ENCODE measurements at regions not wholly inside any gene's neighbourhood (a gene's known extent, or its start where the extent isn't known, plus 50 kb on each side); places are given as distances from the start of the nearest gene placed in this dataset.

- Mint-ChIP-seq H3K4me1 (ENCODE audit: unreplicated experiment) (peaks cover 10% of the 10 kb centered on the region), H3K4me3 (no peak overlapping the region), H3K9me3 (peaks cover 4% of the 10 kb centered on the region), H3K36me3 (no peaks in the 10 kb centered on the region), H3K27ac (no peak overlapping the region), H3K27me3 (no peaks in the 10 kb centered on the region)
- no peak for DNase-seq (ENCODE audit: extremely low spot score, unreplicated experiment)
- no peak for TF ChIP-seq CTCF (conservative IDR thresholded peaks at IDR 0.05)
Observed at GRCh38 chr4:66571145-66571695, 900.9 kb upstream of the EPHA5 start.

- no peak overlapping the region for H3K4me3 Mint-ChIP-seq
- peaks cover 7% of the 10 kb centered on the region for H3K4me1 Mint-ChIP-seq (ENCODE audit: unreplicated experiment)
- no peaks in the 10 kb centered on the region for H3K36me3 Mint-ChIP-seq
- DNase-seq (ENCODE audit: extremely low spot score, unreplicated experiment): no peak
- no peak overlapping the region for H3K27ac Mint-ChIP-seq
- no peaks in the 10 kb centered on the region for H3K27me3 Mint-ChIP-seq
- H3K9me3 Mint-ChIP-seq: no peaks in the 10 kb centered on the region
- TF ChIP-seq CTCF (conservative IDR thresholded peaks at IDR 0.05): no peak
Observed at GRCh38 chr4:66569228-66569627, 898.9 kb upstream of the EPHA5 start.

- Mint-ChIP-seq H3K36me3 (no peaks in the 10 kb centered on the region), H3K27me3 (no peaks in the 10 kb centered on the region), H3K9me3 (no peaks in the 10 kb centered on the region), H3K4me1 (ENCODE audit: unreplicated experiment) (peaks cover 4% of the 10 kb centered on the region), H3K4me3 (no peak overlapping the region), H3K27ac (no peak overlapping the region)
- no peak for DNase-seq (ENCODE audit: extremely low spot score, unreplicated experiment)
- no peak for TF ChIP-seq CTCF (conservative IDR thresholded peaks at IDR 0.05)
Observed at GRCh38 chr4:66568431-66568830, 898.1 kb upstream of the EPHA5 start.

GRCh38 chr4:66568001-66568400, 897.7 kb upstream of the EPHA5 start:
- peaks cover 4% of the 10 kb centered on the region for H3K4me1 Mint-ChIP-seq (ENCODE audit: unreplicated experiment)
- no peaks in the 10 kb centered on the region for H3K27me3 Mint-ChIP-seq
- no peak overlapping the region for H3K27ac Mint-ChIP-seq
- H3K36me3 Mint-ChIP-seq: no peaks in the 10 kb centered on the region
- no peak overlapping the region for H3K4me3 Mint-ChIP-seq
- DNase-seq (ENCODE audit: extremely low spot score, unreplicated experiment): no peak
- TF ChIP-seq CTCF (conservative IDR thresholded peaks at IDR 0.05): no peak
- no peaks in the 10 kb centered on the region for H3K9me3 Mint-ChIP-seq

- peaks cover 4% of the 10 kb centered on the region for H3K4me1 Mint-ChIP-seq (ENCODE audit: unreplicated experiment)
Observed at GRCh38 chr4:66567551-66567950, 897.3 kb upstream of the EPHA5 start.

More at GRCh38 chr4:66567551-66567950, 897.3 kb upstream of the EPHA5 start:
- H3K27me3 Mint-ChIP-seq: no peaks in the 10 kb centered on the region
- no peak overlapping the region for H3K27ac Mint-ChIP-seq
- no peak overlapping the region for H3K4me3 Mint-ChIP-seq
- no peaks in the 10 kb centered on the region for H3K36me3 Mint-ChIP-seq
- H3K9me3 Mint-ChIP-seq: no peaks in the 10 kb centered on the region
- no peak for TF ChIP-seq CTCF (conservative IDR thresholded peaks at IDR 0.05)
- no peak for DNase-seq (ENCODE audit: extremely low spot score, unreplicated experiment)
